ENCODE measurements at regions not wholly inside any gene's neighbourhood (a gene's known extent, or its start where the extent isn't known, plus 50 kb on each side); places are given as distances from the start of the nearest gene placed in this dataset.

DNA sequence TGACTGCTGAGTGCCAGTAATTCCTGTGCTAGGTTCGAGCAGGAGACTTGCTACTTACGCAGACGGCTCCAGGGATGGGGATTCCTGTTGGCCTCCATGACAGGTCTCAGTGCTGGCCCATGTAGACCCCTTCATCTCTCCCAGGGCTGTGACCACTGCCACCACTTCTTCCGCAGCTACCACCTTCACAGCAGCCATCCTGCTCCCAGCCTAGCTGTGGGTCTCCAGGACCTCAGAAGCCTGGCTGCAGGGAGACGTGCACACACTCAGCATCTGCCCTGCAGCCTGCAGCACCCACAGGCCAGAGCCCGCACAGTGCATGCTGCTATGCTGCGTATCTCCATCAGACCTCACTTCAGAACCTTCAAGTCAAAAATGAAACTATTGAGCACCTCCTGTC lies 1503.9 kb downstream of the BRD1 start:
- Histone ChIP-seq H3K4me2 (ENCODE audit: unreplicated experiment) (no peak overlapping the region), H3K79me2 (ENCODE audit: insufficient read depth) (no peaks in the 10 kb centered on the region), H3K4me1 (ENCODE audit: insufficient read depth) (no peaks in the 10 kb centered on the region), H3K27me3 (replicated peaks; ENCODE audit: insufficient read depth) (no peaks in the 10 kb centered on the region), H3K27ac (no peak overlapping the region), H4K20me1 (ENCODE audit: insufficient read depth) (no peaks in the 10 kb centered on the region), H3K4me3 (no peak overlapping the region), H3K9me2 (ENCODE audit: insufficient read depth) (no peaks in the 10 kb centered on the region), H2AFZ (no peak overlapping the region), H3K9me3 (ENCODE audit: low read depth) (no peaks in the 10 kb centered on the region), H3K36me3 (ENCODE audit: low read depth) (no peaks in the 10 kb centered on the region), H3K9ac (no peak overlapping the region), H3F3A (ENCODE audit: insufficient read depth) (no peaks in the 10 kb centered on the region)
- no peak for TF ChIP-seq EZH2phosphoT487 (IDR thresholded peaks at IDR 0.05; ENCODE audit: insufficient read depth, low read depth)
- no peak for TF ChIP-seq EZH2 (IDR thresholded peaks at IDR 0.05; ENCODE audit: insufficient read depth, poor library complexity, severe bottlenecking)
- 47% methylated on average over 7 of the region's 7 CpGs for WGBS, 2 experiments (ENCODE audit: low coverage in 1 of 2, low lambda C conversion rate in 2 of 2, missing lambda C conversion rate in 2 of 2)
- in situ Hi-C loops (cut with MboI), result no loop called here
- DNase-seq, result no peak

DNA sequence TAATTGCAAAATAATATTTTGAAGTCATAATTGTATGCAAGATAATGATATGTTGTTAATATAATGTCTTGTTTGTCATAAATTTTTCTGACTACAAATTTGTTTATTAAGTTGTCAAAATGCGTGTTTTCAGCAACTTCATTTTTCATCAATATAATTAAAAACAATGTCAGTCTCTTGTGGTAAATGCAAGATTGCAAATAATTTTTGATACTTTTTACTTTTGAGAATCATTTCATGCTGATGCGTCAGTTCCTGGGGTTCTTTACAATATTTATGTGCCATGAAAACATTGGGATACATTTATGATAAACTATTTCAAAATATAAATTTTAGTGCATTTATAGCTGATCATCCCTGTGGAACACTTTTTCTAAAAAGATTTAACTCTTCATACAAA lies 1504.8 kb downstream of the BRD1 start:
- Histone ChIP-seq H3K27me3 (replicated peaks; ENCODE audit: insufficient read depth) (no peaks in the 10 kb centered on the region), H3K4me2 (ENCODE audit: unreplicated experiment) (no peak overlapping the region), H3K36me3 (ENCODE audit: low read depth) (no peaks in the 10 kb centered on the region), H3K9ac (no peak overlapping the region), H3K9me2 (ENCODE audit: insufficient read depth) (no peaks in the 10 kb centered on the region), H3K4me3 (no peak overlapping the region), H3F3A (ENCODE audit: insufficient read depth) (no peaks in the 10 kb centered on the region), H3K27ac (no peak overlapping the region), H3K79me2 (ENCODE audit: insufficient read depth) (no peaks in the 10 kb centered on the region), H3K9me3 (ENCODE audit: low read depth) (no peaks in the 10 kb centered on the region), H3K4me1 (ENCODE audit: insufficient read depth) (no peaks in the 10 kb centered on the region), H4K20me1 (ENCODE audit: insufficient read depth) (no peaks in the 10 kb centered on the region), H2AFZ (no peak overlapping the region)
- TF ChIP-seq EZH2 (IDR thresholded peaks at IDR 0.05; ENCODE audit: insufficient read depth, poor library complexity, severe bottlenecking), result no peak
- no peak for TF ChIP-seq EZH2phosphoT487 (IDR thresholded peaks at IDR 0.05; ENCODE audit: insufficient read depth, low read depth)
- in situ Hi-C loops (cut with MboI), result no loop called here
- DNase-seq, result no peak
- 49 to 60% methylated on average over 2 of the region's 2 CpGs for WGBS, 2 experiments (ENCODE audit: low coverage in 1 of 2, low lambda C conversion rate in 2 of 2, missing lambda C conversion rate in 2 of 2)

DNA sequence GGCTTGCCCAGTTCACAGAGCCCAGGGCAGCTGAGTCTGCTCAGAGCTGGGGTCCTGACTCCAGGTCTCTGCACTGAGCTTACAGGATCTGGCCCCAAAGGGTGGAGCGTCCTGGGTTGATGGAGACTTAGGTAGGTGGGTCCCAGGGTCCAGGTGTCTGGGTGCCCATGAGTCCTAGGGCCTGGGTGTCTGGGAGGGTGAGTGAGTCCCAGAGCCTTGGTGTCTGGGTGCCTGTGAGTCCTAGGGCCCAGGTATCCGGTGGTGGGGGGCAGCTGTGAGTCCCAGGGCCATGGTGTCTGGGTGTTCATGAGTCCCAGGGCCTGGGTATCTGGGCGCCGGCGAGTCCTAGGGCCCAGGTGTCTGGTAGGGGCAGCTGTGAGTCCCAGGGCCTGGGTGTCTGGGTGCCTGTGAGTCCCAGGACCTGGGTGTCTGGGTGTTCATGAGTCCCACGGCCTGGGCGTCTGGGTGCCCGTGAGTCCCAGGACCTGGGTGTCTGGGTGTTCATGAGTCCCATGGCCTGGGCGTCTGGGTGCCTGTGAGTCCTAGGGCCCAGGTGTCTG lies 1505.6 kb downstream of the BRD1 start:
- 26 to 29% methylated on average over 4 to 5 of the region's 9 CpGs for WGBS, 2 experiments (ENCODE audit: low coverage in 1 of 2, low lambda C conversion rate in 2 of 2, missing lambda C conversion rate in 2 of 2)
- Histone ChIP-seq H3K4me1 (ENCODE audit: insufficient read depth) (no peaks in the 10 kb centered on the region), H3K4me2 (ENCODE audit: unreplicated experiment) (no peak overlapping the region), H3K27ac (no peak overlapping the region), H3K79me2 (ENCODE audit: insufficient read depth) (no peaks in the 10 kb centered on the region), H3F3A (ENCODE audit: insufficient read depth) (no peaks in the 10 kb centered on the region), H3K27me3 (replicated peaks; ENCODE audit: insufficient read depth) (no peaks in the 10 kb centered on the region), H3K36me3 (ENCODE audit: low read depth) (no peaks in the 10 kb centered on the region), H3K9me3 (ENCODE audit: low read depth) (no peaks in the 10 kb centered on the region), H3K9me2 (ENCODE audit: insufficient read depth) (no peaks in the 10 kb centered on the region), H2AFZ (no peak overlapping the region), H3K9ac (no peak overlapping the region), H3K4me3 (no peak overlapping the region), H4K20me1 (ENCODE audit: insufficient read depth) (no peaks in the 10 kb centered on the region)
- no peak for DNase-seq
- in situ Hi-C loops (cut with MboI), result no loop called here
- TF ChIP-seq EZH2phosphoT487 (IDR thresholded peaks at IDR 0.05; ENCODE audit: insufficient read depth, low read depth), result no peak
- no peak for TF ChIP-seq EZH2 (IDR thresholded peaks at IDR 0.05; ENCODE audit: insufficient read depth, poor library complexity, severe bottlenecking)

DNA sequence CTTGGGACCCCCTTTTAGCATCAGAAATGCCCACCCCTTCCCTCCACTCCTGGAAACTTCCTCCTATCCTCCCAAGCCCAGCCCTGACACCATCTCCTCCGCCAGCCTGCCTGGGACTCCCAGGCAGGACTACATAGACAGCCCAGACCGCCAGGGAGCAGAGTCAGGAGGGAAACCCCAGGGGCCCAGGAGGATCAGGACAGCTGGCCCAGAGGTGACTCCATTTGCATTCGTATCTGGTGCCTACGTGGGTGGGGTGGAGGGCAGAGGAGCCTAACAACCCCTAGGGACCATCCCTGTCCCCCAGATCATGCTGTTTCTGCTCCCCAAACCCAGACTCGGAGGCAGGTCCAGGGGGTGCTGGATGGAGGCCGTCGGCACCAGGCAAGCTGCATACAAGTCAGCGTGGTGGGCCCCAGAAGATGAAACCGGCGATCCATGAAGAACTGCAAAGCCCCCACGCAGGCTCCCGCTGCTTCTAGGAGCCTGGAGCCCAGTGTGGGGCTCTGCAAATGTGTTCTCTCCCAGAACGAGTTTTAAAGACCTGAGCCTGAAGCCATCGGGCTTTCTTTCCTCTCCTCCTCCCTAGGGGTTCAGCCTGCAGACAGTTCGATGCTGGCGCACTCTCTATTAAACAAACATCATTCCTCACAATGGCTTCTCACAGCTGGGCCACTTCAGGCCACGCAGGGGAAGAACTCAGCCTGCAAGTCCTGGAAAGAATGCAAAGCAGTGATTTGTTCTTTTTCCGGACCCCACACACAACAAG lies 1506.8 kb downstream of the BRD1 start:
- Histone ChIP-seq H3K79me2 (ENCODE audit: insufficient read depth) (no peaks in the 10 kb centered on the region), H3K27ac (no peak overlapping the region), H2AFZ (no peak overlapping the region), H3K4me3 (no peak overlapping the region), H3K9ac (no peak overlapping the region), H3K9me3 (ENCODE audit: low read depth) (no peaks in the 10 kb centered on the region), H4K20me1 (ENCODE audit: insufficient read depth) (no peaks in the 10 kb centered on the region), H3K36me3 (ENCODE audit: low read depth) (no peaks in the 10 kb centered on the region), H3K27me3 (replicated peaks; ENCODE audit: insufficient read depth) (no peaks in the 10 kb centered on the region), H3F3A (ENCODE audit: insufficient read depth) (no peaks in the 10 kb centered on the region), H3K4me2 (ENCODE audit: unreplicated experiment) (no peak overlapping the region), H3K9me2 (ENCODE audit: insufficient read depth) (no peaks in the 10 kb centered on the region), H3K4me1 (ENCODE audit: insufficient read depth) (no peaks in the 10 kb centered on the region)
- in situ Hi-C loops (cut with MboI), result no loop called here
- TF ChIP-seq EZH2 (IDR thresholded peaks at IDR 0.05; ENCODE audit: insufficient read depth, poor library complexity, severe bottlenecking) (no peak), EZH2phosphoT487 (IDR thresholded peaks at IDR 0.05; ENCODE audit: insufficient read depth, low read depth) (no peak)
- no peak for DNase-seq
- WGBS, 2 experiments (ENCODE audit: low coverage in 1 of 2, low lambda C conversion rate in 2 of 2, missing lambda C conversion rate in 2 of 2), result 54 to 56% methylated on average over 16 to 18 of the region's 18 CpGs
